Glutamatergic neuron (in vitro differentiated cells): ENCODE measurements at regions not wholly inside any gene's neighbourhood (a gene's known extent, or its start where the extent isn't known, plus 50 kb on each side); places are given as distances from the start of the nearest gene placed in this dataset.

Experiments
- DNase-seq: peaks from one replicate; pipeline ENCODE4 v3.0.0; 2022
- H3K27ac Mint-ChIP-seq: one replicate; pipeline ENCODE4 v1.8.0; 2020; ENCODE audit warnings: mild to moderate bottlenecking, mixed read lengths, inconsistent platforms; ENCODE audit not compliant: unreplicated experiment
- H3K27me3 Mint-ChIP-seq: one replicate; pipeline ENCODE4 v1.8.0; 2020; ENCODE audit warnings: mild to moderate bottlenecking, moderate library complexity, mixed read lengths, inconsistent platforms; ENCODE audit not compliant: unreplicated experiment
- H3K36me3 Mint-ChIP-seq: one replicate; pipeline ENCODE4 v1.8.0; 2020; ENCODE audit warnings: mild to moderate bottlenecking, mixed read lengths, inconsistent platforms; ENCODE audit not compliant: unreplicated experiment
- H3K4me1 Mint-ChIP-seq: one replicate; pipeline ENCODE4 v1.8.0; 2020; ENCODE audit warnings: mild to moderate bottlenecking, low read depth, mixed read lengths, inconsistent platforms; ENCODE audit not compliant: unreplicated experiment
- H3K4me3 Mint-ChIP-seq: one replicate; pipeline ENCODE4 v1.8.0; 2020; ENCODE audit warnings: mild to moderate bottlenecking, mixed read lengths, inconsistent platforms; ENCODE audit not compliant: unreplicated experiment
- H3K9me3 Mint-ChIP-seq: one replicate; pipeline ENCODE4 v1.8.0; 2020; ENCODE audit warnings: mild to moderate bottlenecking, moderate library complexity, mixed read lengths, inconsistent platforms; ENCODE audit not compliant: unreplicated experiment
- CTCF ChIP-seq: fragments of 200-600 bp; sonication (generic); IDR thresholded peaks from one replicate; pipeline ENCODE4 v1.5.0; 2021; ENCODE audit not compliant: partially characterized antibody, unreplicated experiment

- H3K4me3 Mint-ChIP-seq: no peak overlapping the region
- no peaks in the 10 kb centered on the region for H3K4me1 Mint-ChIP-seq
- no peak for DNase-seq
- H3K27me3 Mint-ChIP-seq: peaks cover 2% of the 10 kb centered on the region
- H3K9me3 Mint-ChIP-seq: no peaks in the 10 kb centered on the region
- no peak for TF ChIP-seq CTCF
- H3K27ac Mint-ChIP-seq: no peak overlapping the region
- H3K36me3 Mint-ChIP-seq: no peaks in the 10 kb centered on the region
These were observed 135.9 kb downstream of the GPAM start for GRCh38 chr10:112047674-112048073.

GRCh38 chr10:112052166-112052565 is 131.4 kb downstream of the GPAM start:
- H3K9me3 Mint-ChIP-seq: no peaks in the 10 kb centered on the region
- no peak for TF ChIP-seq CTCF
- no peaks in the 10 kb centered on the region for H3K4me1 Mint-ChIP-seq
- H3K4me3 Mint-ChIP-seq: no peak overlapping the region
- peaks cover 2% of the 10 kb centered on the region for H3K27me3 Mint-ChIP-seq
- peak; percentile 19 for DNase-seq
- H3K36me3 Mint-ChIP-seq: no peaks in the 10 kb centered on the region
- no peak overlapping the region for H3K27ac Mint-ChIP-seq

GRCh38 chr10:112053895-112054294 is 129.7 kb downstream of the GPAM start:
- no peak overlapping the region for H3K27ac Mint-ChIP-seq
- TF ChIP-seq CTCF: no peak
- no peaks in the 10 kb centered on the region for H3K36me3 Mint-ChIP-seq
- H3K4me3 Mint-ChIP-seq: no peak overlapping the region
- H3K27me3 Mint-ChIP-seq: peaks cover 2% of the 10 kb centered on the region
- H3K4me1 Mint-ChIP-seq: no peaks in the 10 kb centered on the region
- no peaks in the 10 kb centered on the region for H3K9me3 Mint-ChIP-seq
- DNase-seq: no peak

- Mint-ChIP-seq H3K27ac (no peak overlapping the region), H3K9me3 (no peaks in the 10 kb centered on the region), H3K4me1 (no peaks in the 10 kb centered on the region), H3K4me3 (no peak overlapping the region), H3K27me3 (peaks cover 2% of the 10 kb centered on the region), H3K36me3 (no peaks in the 10 kb centered on the region)
- no peak for DNase-seq
- no peak for TF ChIP-seq CTCF
These were observed 129.0 kb downstream of the GPAM start for GRCh38 chr10:112054516-112054915.

GRCh38 chr10:112057072-112057471 is 126.5 kb downstream of the GPAM start:
- no peak for TF ChIP-seq CTCF
- Mint-ChIP-seq H3K4me1 (no peaks in the 10 kb centered on the region), H3K27ac (no peak overlapping the region), H3K27me3 (peaks cover 2% of the 10 kb centered on the region), H3K9me3 (no peaks in the 10 kb centered on the region), H3K36me3 (no peaks in the 10 kb centered on the region), H3K4me3 (no peak overlapping the region)
- no peak for DNase-seq
